Stimulated activated CD4-positive, alpha-beta T cell treated with anti-CD3 and anti-CD28 coated beads, Interleukin-2, amount 100 ng/mL, for 48 hours (primary cell): ENCODE measurements at regions not wholly inside any gene's neighbourhood (a gene's known extent, or its start where the extent isn't known, plus 50 kb on each side); places are given as distances from the start of the nearest gene placed in this dataset.
"Not testable (repeated sequence)": the region's sequence is repeated elsewhere in the genome, so short reads cannot be mapped to it uniquely, and the experiment has no call there.

Source experiments
- DNase-seq, 2 donors: peaks; one replicate each; pipeline ENCODE4 v3.0.0-alpha.2; 2020

DNA sequence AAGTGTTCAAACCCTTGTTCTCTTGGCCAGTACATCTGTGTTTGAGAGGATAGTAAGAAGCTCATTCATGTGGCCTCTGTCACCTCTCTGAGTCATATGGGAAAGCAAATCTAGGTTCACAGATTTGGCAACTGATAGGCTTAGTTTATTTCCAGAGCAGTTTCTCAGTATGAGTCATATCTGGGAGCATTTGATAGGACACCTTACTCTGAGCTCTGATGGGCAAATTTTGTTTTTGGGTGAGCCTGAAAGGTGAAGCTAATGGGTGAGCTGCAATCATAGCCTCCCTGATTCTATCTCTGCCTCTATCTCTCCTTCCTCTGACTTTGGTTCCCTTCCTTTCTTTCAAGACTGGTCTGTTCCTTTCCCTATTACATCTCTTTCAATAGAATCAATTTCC is 134.4 kb downstream of the S1PR1 start:
- no peak for DNase-seq

GRCh38 chr1:101373570-101373969 is 136.8 kb downstream of the S1PR1 start:
- DNase-seq = no peak

- DNase-seq = not testable (repeated sequence)
Observed at GRCh38 chr1:101375448-101375847, 138.6 kb downstream of the S1PR1 start.

DNA sequence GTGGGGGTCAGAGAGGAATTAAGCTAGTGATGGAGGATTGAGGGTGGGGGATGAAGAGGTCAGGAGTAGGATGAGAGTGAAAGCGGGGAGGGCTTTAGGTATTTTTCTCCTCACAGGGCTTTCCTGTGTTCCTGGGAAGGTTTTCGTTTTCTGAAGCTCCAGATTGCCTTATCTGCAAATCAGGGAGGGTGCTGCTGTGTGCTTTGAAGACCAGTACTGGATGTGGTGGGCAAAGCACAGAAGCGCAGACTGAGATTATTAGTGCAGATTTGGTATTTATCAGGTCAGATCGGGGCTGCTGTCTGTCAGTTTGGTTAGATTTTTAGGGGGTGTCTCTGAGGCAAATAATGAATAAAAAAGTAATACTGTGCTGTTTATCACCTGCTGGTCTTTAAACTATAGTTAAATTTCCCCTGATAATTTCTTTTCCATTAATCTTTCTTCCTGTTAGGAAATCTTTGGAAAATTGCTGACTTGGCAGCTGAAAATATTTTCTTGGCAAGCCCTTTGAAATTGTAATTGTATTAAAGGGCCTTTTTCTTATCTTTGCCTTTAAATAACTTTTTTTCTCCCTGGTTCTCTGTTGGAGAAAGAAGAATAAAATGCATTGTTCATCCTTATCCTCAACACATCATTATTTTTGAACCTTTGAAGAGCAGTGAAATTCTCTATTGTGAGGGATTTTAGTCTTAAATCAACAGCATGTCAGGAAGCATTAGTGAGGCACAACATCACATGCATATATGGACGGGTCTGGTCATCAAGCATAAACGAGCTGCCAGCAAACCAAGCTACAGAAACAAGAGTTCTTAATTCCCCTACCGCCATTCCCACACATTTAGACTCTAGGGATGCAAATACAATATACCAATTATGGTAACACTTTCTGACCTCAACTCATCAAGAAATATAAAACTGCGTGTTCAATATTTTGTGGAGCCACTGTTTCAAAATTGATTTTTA is 139.6 kb downstream of the S1PR1 start:
- no peak for DNase-seq

DNA sequence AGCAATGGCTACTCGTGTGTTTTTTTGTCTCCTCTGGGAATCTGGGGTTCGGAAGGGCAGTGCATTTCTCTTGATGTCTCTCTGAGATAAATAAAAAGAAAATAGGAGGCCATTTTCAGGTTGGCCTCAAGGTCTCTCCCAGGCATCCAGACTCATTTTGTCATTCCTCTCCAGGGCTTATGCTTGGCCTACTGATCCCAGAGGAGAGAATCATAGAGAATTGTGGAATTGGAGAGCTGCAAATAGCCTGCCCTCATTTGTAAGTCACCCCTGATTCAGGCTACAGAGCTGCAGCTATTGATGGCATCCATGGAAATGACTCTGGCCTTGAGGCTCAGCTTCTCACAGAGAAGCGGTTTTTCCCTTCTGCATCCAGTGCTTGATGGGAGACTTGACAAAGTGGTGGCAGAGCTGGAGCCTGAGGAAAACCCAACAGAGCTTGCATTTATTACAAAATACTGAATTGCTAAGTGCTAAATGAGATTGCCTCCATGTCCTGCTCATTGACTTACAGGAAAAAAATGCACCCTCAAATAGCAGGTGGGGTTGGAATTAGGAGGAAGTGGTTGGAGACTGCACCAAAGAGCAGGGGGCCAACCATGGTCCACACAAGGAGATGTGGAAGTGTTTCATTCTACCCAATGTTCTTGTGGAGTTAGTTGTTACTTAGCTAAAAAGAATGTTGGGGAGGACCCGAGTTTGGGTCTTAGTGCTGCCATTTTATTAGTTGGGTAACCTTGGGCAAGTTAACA is 140.4 kb downstream of the S1PR1 start:
- no peak for DNase-seq

- DNase-seq = no peak
Observed at GRCh38 chr1:101379037-101379436, 142.2 kb downstream of the S1PR1 start.

- no peak for DNase-seq
Observed at GRCh38 chr1:101379950-101380349, 143.1 kb downstream of the S1PR1 start.

DNA sequence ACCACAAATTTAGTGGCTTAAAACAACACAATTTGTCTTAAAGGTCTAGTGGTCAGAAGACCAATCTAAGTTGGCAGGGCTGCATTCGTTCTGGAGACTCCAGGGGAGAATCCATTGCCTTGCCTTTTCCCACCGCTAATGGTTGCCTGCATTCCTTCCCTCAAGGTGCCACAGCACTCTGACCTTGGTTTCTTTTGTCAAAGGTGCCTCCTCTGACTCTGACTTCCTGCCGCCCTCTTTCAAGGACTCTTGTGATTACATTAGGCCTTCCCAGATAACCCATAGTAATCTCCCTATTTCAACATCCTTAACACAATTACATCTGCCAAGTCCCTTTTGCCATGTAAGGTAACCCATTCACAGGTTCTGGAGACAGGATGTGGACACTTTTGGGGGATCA is 145.3 kb downstream of the S1PR1 start:
- no peak for DNase-seq

DNA sequence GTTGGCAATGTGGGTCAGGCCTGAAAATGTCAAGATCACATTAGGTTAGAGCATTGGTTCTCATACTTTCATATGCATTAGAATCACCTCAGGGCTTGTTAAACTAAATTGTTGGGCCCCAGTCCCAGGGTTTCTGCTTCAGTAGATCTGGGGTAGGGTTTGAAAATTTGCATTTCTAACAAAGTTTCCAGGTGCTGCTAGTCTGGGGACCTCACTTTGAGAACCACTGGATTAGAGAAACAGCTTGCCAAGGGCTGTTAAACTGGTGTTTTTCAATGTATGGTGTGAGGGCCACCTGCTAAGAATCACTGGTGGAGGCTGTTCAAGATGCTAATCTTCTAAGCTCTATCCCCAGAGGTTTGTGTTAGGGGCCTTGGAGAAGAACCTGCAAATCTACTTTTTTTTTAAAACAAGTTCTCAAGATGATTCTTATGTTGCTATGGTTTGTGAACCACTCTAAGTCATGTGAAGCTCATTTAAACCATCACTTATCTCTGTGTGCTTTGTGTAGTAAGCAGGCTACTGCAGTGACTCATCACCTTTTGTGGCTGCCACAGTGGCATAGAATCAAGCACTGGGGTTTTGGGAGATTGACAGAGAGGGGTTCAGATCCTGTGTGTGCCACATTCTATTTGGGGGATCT is 152.2 kb downstream of the S1PR1 start:
- DNase-seq = no peak

DNA sequence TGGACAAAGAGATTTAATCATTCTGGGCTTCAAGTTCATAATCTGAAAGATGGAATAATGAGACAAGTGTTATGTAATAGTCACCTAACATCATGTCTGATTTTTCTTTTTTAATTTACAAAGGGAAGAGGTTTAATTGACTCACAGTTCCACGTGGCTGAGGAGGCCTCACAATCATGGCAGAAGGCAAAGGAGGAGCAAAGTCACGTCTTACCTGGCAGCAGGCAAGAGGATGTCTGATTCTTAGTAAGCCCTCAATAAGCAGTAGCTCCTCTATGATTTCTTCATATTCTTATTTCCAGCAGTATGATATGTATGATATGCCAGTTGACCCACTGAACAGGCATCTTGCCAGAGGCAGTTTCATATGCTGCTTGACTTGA is 152.7 kb downstream of the S1PR1 start:
- no peak for DNase-seq

DNA sequence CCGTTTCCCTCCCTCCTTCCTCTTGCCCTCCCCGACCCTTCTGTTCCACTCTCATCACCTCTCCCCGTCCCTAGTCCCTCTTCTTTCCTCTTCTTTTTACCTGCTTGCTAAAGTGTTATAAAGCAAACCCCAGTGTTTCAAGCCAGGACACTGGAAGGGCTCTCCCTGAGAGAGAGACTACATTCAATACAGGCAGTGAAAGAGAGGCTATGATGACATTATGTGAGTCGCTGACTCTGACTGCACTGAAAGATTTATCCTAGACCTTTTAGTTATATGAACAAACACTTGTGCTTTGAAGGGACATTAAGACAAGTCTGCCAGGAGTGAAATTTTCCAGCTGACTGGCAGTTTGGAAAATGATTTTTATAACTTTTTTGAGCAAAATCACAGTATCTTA is 155.7 kb downstream of the S1PR1 start:
- no peak for DNase-seq

DNA sequence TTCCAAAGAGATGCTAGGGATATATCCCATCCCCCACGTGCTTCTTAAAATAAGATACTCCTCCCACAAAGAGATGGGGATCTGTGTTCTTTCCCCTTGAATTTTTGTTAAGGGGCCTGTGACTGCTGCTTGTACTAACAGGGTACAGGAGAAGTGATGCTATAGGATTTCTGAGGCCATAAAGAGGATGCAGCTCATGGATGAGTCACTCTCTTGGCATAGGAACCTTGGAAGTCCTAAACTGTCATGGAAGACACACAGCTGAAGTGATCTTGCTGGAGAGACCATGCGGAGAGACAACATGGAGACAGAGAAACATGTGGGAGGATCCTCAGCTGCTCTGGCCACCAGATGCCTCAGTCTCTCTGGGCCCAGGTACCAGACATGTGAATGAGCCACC is 157.2 kb downstream of the S1PR1 start:
- DNase-seq = no peak

GRCh38 chr1:101399222-101399621 is 162.4 kb downstream of the S1PR1 start:
- DNase-seq = no peak

- no peak for DNase-seq
Observed at GRCh38 chr1:101406271-101406670, 169.5 kb downstream of the S1PR1 start.

GRCh38 chr1:101406681-101407080 is 169.9 kb downstream of the S1PR1 start:
- no peak for DNase-seq

DNA sequence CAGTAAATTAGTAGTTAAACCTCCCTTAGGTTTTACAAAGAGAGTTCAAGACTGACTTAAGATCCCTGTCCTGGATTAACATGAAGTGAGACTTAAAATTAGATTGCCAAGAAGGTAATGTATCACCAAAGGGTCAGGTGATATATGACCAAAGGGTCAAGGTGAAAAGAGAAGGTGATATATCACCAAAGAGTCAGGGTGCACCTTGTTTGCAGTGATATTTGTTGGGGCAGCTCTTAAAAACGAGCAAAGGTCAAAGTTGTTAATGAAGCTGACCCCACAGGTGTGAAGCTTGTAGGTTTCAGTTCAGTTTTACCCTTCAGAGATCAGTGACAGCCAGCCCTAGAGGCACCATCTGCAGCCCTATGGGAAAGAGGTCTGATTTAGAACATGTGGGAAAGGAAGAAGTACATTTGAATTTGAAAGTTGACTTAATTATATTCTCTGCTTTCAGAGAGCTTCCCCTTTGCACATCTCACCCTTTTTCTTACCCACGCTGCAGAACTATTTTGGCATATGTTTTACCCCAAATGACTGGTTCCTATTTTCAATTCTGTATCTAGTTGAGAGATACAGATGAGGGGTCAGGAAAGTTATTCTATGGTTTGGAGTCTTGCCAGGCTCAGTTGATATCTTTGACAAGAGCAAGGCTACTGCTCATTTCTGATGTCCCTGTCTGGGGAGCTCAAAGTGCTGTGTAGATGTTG is 170.8 kb downstream of the S1PR1 start:
- no peak for DNase-seq

- no peak for DNase-seq
Observed at GRCh38 chr1:101408212-101409042, 171.6 kb downstream of the S1PR1 start.

DNA sequence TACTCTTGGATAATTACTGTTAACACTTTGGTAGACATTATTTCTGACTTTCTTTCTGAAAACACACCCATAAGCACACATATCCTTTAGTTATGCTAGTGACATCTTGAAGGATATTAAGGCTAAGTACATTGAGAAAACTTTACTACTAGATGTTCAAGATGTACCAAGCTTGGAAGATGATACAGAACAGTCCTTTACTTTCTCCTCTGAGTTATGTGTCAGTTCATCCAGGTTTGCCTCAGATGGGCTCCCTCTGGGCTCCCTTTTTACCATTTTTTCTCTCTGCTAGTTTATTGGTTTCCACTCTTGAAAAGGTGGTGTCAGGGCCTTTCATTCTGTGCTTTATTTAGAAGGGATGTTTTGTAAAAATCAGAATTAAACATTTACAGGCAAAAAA is 172.3 kb downstream of the S1PR1 start:
- DNase-seq = no peak

DNA sequence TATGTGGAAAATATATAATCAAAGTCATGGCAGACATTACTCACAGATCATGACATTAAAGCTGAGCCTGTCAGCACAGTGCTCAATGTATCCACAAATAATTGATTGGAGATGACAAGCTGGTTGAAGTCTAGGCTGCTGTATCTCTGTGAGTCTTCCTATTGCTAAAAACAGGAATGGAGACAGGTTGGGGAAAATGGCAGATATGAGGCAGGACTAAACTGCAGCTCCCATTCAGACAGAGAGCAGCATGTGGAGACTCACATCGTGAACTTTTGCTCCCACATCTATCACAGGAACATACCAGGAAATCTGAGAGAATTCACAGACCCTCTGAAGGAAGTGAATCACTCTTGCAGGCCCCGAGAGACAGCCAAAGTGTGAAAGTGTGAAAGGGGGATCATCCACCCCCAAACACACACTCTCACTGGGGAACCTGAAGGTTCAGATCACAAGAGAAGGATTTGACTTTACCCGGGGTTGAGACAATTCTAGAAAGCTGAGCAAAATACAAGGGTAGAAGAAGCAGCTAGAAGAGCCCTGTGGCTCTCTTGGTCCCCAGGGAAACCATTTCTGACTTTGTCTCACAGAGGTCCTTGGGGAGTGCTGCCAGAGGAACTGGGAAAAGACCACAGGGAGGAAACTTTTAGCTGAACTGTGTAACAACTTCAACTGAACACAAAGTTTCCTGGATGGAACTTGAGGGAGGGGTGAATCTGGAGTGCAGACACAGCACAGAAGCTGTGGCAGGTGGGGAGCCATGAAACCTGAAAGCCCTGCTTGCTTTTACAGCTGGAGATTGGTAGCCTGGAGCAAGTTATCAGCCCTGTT is 173.4 kb downstream of the S1PR1 start:
- no peak for DNase-seq

- no peak for DNase-seq
Observed at GRCh38 chr1:101420406-101420805, 183.6 kb downstream of the S1PR1 start.

DNA sequence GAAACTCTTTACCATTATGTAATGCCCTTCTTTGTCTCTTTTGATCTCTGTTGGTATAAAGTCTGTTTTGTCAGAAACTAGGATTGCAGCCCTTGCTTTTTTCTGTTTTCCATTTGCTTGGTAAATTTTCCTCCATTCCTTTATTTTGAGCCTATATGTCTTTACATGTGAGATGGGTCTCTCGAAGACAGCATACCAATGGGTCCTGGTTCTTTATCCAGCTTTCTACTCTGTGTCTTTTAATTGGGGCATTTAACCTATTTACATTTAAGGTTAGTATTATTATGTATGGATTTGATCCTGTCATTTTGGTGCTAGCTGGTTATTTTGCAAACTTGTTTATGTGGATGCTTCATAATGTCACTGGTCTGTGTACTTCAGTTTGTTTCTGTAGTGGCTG is 191.3 kb downstream of the S1PR1 start:
- DNase-seq = not testable (repeated sequence)
